GM18507 (cell line): ENCODE measurements at regions not wholly inside any gene's neighbourhood (a gene's known extent, or its start where the extent isn't known, plus 50 kb on each side); places are given as distances from the start of the nearest gene placed in this dataset.

Experiments
- DNase-seq: peaks from one replicate; pipeline ENCODE4 v3.0.0; 2011; ENCODE audit warnings: low read depth; ENCODE audit not compliant: insufficient read length; ENCODE audit errors: extremely low spot score
- FAIRE-seq: peaks from 2 replicates; lab custom pipeline; 2011; peaks lifted over from hg19 to GRCh38; lab: Jason Lieb, UNC

DNA sequence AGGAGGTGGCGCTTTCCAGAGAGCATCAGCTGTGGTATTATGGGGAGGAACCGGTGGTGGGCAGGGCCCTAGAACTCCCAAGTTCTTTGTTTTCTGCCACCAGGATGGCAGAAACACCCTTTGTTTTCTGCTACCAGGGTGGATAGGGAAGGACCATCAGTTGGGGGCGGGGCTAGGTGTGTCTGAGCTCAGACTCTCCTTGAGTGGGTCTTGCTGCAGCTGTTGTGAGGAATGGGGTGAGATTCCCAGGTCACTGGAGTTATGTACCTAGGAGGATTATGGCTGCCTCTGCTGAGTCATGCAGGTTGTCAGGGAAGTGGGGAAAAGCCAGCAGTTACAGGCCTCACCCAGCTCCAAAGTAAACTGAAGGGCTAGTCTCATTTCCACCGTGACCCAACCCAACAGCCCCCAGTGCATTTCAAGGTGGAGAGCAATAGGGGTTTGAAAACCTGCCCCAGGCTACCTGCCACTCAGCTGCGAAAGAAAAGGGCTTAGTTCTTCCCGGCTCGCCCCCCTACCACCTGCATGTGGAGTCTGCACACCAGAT, 167.8 kb upstream of the FAM241A start:
- FAIRE-seq, result no peak
- DNase-seq, result no peak

DNA sequence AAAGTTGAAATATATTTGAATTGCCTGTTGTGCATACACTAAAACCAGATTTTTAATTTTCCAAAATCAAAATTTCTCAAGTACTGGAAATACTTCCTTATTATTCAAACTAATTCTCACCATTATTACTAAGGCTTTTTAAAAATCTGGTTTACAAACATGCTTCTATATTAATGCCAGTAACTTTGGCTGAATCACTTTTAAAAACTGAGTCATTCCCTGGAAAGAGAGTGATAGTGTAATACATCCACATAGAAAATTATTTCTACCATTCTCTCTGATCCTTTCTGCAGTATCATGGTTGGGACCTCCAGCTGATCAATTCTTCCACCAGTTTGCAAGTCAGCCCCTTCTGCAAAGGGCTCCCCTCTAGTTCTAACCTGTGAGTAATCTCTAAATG, 165.3 kb upstream of the FAM241A start:
- no peak for DNase-seq
- FAIRE-seq, result no peak

- DNase-seq, result no peak
- FAIRE-seq, result no peak
These were observed 163.2 kb upstream of the FAM241A start for GRCh38 chr4:111982089-111982488.

DNA sequence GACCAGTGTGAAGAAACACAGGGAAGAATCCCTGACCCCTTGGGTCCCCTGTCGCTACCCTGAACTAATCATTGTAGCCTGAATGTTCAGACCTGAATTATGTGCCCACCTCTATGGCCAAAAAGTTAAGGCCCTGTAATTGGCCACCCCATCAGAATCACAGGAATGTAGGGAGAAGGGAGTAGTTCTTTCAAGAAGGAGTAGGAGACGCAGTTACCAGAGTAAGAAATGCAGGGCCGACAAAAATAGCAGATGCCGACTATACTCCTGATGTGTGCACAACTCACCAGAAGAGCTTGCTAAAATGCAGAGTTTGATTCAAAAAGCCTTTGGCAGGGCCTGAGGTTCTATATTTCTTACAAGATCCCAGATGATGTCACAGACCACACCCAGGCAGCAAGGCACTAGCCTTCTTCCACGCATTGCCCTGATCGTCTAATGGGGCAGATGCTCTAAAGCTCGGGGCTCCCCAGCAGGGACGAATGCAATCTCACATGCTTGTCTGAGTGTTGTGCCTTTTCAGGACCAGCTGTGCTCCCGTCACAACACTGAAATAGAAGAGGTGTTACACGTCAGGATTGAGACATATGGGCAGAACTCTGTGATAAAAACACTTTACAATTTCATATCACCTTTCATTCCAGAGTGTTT, 161.0 kb upstream of the FAM241A start:
- DNase-seq, result no peak
- no peak for FAIRE-seq

- DNase-seq (no peak), FAIRE-seq (no peak)
These were observed 159.8 kb upstream of the FAM241A start for GRCh38 chr4:111985426-111985825.

DNA sequence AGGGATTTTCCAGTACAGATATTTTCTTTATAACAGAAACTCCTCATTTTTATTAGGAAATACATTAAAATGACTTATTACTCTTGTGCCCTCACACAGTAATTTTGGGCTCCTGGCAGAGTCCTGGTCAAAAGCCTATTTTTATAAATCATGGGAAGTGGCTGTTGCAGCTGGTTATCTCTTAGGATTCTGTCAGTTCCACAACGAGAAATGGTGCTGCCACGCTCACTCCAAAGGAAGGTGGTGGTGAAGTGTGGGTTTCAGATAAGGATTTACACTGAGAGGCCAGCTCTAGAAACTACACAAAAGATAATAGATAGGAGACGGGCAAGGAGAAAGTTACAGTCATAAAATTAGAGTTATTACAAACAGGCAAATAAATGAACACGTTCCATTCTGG, 159.2 kb upstream of the FAM241A start:
- no peak for FAIRE-seq

GRCh38 chr4:111988514-111988913, 156.7 kb upstream of the FAM241A start:
- FAIRE-seq, result no peak
- no peak for DNase-seq

More for the DNA sequence above, 159.2 kb upstream of the FAM241A start:
- DNase-seq, result no peak

GRCh38 chr4:111989817-111990216, 155.4 kb upstream of the FAM241A start:
- DNase-seq, result no peak
- FAIRE-seq, result no peak

DNA sequence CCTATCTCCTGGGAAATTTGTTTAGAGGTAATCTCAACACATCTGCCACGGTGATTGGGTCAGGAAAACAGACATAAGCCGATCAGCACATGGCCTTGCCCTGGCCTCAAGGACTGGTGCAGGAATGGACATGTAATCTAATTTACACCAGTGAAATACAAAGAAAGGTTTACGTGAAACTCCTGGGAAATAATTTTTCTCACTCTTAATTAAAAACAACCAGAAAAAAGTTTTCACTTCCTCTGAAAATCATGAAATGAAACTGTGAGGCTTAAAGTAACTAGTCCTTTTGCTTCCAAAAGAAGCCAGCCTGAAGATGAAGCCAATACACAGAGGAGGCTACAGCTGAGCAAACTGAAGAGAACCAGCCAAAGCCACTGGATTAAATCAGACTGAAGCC, 154.1 kb upstream of the FAM241A start:
- DNase-seq (peak; percentile 8), FAIRE-seq (peak; percentile 87)

GRCh38 chr4:111991797-111992196, 153.5 kb upstream of the FAM241A start:
- no peak for DNase-seq
- FAIRE-seq, result no peak

GRCh38 chr4:111992351-111993168, 152.7 kb upstream of the FAM241A start:
- FAIRE-seq (no peak), DNase-seq (no peak)

- DNase-seq (no peak), FAIRE-seq (no peak)
These were observed 150.9 kb upstream of the FAM241A start for GRCh38 chr4:111994392-111994791.

- FAIRE-seq, result no peak
- no peak for DNase-seq
These were observed 147.5 kb upstream of the FAM241A start for GRCh38 chr4:111997785-111998184.

GRCh38 chr4:111999801-112000200, 145.5 kb upstream of the FAM241A start:
- no peak for FAIRE-seq

GRCh38 chr4:112001041-112001440, 144.2 kb upstream of the FAM241A start:
- DNase-seq, result no peak
- no peak for FAIRE-seq

More at GRCh38 chr4:111999801-112000200, 145.5 kb upstream of the FAM241A start:
- no peak for DNase-seq

DNA sequence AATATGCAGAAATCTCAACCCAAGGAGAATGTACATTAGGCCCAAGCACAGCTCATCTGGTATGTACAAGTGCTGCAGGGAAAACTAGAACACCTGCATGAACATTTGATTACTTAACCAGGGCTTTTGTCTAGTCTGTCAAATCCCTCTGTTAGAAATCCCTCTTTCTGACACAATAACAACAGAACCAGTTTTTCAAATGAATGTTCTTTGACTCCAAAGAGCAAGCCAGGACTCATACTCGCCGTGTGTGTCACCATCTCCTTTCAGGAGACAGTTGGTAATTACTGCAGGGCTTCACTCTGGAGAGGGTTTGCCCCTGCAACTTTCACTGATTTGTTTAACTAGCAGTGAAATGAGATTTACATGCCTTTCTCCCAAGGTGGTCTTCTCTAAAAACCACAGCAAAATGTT, 143.0 kb upstream of the FAM241A start:
- DNase-seq (no peak), FAIRE-seq (no peak)

- FAIRE-seq (no peak), DNase-seq (no peak)
These were observed 141.9 kb upstream of the FAM241A start for GRCh38 chr4:112003231-112003907.

- FAIRE-seq, result no peak
- DNase-seq, result no peak
These were observed 140.2 kb upstream of the FAM241A start for GRCh38 chr4:112005027-112005426.

- DNase-seq, result no peak
- FAIRE-seq, result no peak
These were observed 137.9 kb upstream of the FAM241A start for GRCh38 chr4:112007391-112007790.

GRCh38 chr4:112015960-112016359, 129.3 kb upstream of the FAM241A start:
- no peak for FAIRE-seq
- DNase-seq, result no peak
